GM21717 (cell line): ENCODE measurements at regions not wholly inside any gene's neighbourhood (a gene's known extent, or its start where the extent isn't known, plus 50 kb on each side); places are given as distances from the start of the nearest gene placed in this dataset.

Source experiments
- ATAC-seq: cut with Tn5 transposase; IDR thresholded peaks from one replicate; pipeline ENCODE4 v1.9.1; 2021; ENCODE audit warnings: mild to moderate bottlenecking, moderate library complexity; ENCODE audit not compliant: unreplicated experiment

DNA sequence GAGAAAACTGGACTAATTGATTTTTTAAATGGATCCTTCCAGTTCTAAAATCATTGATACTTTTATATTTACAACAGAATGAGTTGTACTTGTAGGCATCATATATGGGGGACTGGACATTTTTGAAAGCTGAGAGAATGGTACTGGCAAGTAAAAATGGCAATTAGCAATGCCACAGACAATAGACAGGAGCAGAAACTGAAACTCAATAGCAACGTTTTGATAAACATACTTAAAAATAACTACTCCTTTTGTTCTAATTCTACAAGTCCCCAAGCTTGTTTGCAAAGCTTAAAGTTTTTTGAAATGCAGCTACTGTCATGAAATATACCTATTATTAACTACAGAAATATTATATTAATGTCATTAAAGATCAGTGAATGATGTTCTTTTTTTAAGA lies 52.8 kb upstream of the FBXL7 start:
- no peak for ATAC-seq

DNA sequence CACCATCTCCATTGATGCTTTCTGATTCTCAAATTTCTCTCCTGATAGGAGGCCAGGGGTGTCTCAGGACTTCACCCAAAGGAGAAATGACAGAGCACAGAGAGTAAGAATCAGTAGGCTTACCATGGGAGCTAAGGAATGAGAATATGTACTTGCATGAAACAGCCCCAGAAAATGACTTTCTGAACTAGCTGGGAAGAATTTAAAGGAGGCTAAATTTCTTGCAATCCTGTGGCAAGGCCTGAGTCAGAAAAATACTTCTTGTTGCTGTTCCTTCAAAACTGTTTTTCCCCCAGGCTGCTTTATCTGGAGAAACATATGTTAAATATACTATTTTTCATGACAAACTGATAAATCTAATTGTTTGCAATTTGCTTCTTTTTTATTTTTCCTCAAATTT lies 53.4 kb upstream of the FBXL7 start:
- no peak for ATAC-seq

GRCh38 chr5:15442193-15442570 lies 57.8 kb upstream of the FBXL7 start:
- ATAC-seq = peak; percentile 47

GRCh38 chr5:15441433-15442192 lies 58.4 kb upstream of the FBXL7 start:
- peak; percentile 70 for ATAC-seq

DNA sequence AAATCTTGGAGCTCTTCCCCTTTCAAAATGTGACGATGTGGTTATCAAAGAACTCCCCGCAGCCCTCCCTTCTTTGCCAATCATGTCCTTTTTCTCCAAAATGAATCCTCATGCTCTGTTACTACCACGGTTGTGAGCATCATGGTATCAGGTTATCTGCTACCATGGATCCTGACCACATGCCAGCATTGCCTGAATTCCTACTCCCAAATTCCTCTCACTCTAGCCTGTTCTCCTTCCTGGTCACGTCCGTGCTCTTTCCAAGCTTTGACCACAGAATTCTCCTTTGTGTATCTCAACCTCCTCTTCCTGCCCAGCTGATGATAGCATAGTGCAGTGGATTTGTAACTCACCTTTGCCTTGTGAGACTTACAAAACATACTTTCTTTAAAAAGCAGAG lies 59.5 kb upstream of the FBXL7 start:
- ATAC-seq = no peak

GRCh38 chr5:15439801-15440200 lies 60.2 kb upstream of the FBXL7 start:
- no peak for ATAC-seq

DNA sequence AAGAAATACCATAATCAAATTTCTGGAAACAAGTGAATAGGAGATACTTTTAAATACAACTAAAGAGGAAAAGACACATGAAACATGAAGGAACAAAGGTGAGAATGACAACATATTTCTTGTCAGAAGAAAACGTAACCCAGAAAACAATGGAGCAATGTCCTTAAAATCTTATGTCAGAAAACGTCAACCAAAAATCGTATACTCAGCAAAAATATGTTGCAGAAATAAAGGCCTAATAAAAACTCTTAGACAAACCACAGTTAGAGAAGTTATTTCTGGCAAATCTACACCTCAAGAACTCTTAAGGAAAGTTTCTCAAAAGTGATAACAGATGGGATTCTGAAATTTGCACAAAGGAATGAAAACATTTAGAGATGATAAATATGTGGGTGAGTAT lies 66.3 kb upstream of the FBXL7 start:
- ATAC-seq = no peak

DNA sequence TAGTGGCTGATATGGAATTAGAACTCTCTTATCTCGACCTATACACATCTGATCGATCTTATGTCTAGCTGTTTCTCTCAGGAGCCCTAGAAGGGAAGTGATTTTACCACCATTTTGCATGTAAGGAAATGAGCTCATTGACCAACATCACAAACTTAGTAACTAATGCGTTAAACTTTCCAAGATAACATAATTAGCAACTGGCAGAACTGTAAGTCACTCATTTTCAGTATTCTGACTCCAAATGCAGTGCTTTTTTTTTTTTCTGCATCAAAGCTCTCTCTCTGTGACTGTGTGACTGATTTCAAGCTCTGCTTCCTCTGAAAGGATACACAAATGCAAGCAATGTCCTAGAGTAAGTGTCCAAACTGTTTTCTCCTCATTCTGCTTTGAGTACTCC lies 68.1 kb upstream of the FBXL7 start:
- no peak for ATAC-seq

DNA sequence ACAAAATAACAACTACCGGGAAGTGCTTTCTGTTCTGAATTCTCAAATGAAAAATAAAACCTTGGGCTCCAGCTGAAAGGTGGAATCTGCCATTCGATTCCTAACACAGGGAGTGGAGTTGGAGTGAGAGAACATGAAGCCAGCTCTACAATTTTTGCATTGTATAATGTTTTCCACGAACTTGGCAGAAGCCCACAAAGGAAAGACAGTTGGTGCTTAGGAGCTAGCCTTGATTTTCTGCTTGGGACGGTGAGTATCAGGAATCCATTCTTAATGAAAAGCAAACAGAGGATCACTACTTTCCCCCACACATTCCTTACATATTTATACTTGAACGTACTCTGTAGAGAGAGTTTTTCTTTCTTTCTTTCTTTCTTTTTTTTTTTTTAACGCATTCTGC lies 74.2 kb upstream of the FBXL7 start:
- no peak for ATAC-seq

DNA sequence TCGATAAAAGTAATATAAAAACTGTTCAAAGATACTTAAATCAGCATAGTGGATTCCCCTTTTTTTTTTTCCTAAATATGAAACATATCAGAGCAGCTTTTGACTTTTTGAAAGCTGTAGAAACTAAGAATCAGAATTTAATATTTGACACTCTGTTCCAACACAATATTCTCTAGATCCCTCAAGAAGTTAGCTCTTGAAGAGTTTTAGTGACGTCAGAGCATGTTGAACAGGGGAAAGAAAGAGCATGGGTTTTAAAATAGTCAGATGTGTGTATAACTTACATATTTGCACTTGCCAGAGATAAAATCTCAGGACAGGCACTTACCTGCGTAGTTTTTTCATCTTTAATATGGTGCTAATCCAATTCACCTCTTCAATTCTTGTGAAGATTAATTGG lies 75.2 kb upstream of the FBXL7 start:
- no peak for ATAC-seq

- ATAC-seq = no peak
Measured at GRCh38 chr5:15421921-15422412, 78.0 kb upstream of the FBXL7 start.

DNA sequence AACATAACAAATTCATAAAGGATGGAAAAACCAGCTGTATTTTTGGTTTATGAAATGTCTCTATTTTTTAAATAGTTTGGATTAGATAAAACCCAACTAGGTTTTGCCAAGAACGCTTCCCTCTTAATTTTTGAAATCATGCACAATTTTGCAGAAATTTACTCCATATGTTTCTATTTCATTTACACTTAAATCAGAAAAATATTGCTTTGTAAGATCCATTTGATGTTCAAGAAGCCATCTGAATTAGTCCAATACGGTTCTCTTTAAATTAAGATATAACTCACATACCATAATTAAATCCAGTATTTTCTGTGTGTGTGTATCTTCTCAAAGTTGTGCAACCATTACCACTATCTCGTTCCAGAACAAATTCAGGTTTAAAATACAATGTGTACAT lies 78.6 kb upstream of the FBXL7 start:
- ATAC-seq = no peak

- no peak for ATAC-seq
Measured at GRCh38 chr5:15420201-15420600, 79.8 kb upstream of the FBXL7 start.

GRCh38 chr5:15417156-15417555 lies 82.8 kb upstream of the FBXL7 start:
- no peak for ATAC-seq

DNA sequence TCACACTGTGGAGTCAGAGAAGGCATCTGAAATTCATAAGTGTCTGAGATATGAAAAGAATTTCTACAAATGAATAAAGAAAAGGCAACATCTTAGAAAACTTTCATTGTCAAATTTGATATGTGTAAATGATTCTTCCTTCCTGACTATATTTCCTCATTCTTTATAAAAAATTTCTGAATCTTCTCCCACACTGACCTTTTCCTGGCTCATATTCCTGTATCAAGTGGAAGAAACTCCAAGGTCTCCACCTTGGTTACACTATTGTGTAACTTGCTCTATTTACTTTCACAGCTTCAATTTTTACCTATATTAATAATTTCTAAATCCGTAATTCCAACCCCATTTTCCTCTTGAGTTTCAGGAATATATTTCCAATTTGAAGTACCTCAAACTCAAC lies 93.5 kb upstream of the FBXL7 start:
- ATAC-seq = no peak

GRCh38 chr5:15393146-15393545 lies 106.8 kb upstream of the FBXL7 start:
- ATAC-seq = no peak

GRCh38 chr5:15391704-15392397 lies 108.1 kb upstream of the FBXL7 start:
- ATAC-seq = no peak

DNA sequence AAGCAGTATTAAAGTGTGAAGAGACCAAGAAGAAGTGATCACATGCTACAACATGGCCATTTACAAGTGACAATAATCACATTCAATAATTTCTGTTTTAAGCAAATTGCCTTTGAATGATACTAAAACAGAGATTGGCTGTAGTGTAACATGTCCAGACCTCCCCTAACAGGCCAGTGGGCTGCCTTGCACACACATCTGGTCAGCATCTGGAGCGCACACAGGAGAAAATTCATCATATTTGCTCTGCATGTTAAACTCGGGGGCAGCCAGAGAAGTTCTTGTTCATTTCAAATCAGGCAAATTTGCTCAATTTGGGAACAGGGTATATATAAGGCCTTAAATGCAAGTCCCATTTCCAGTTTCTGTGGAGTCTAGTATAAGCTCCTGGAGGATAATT lies 111.1 kb upstream of the FBXL7 start:
- no peak for ATAC-seq

DNA sequence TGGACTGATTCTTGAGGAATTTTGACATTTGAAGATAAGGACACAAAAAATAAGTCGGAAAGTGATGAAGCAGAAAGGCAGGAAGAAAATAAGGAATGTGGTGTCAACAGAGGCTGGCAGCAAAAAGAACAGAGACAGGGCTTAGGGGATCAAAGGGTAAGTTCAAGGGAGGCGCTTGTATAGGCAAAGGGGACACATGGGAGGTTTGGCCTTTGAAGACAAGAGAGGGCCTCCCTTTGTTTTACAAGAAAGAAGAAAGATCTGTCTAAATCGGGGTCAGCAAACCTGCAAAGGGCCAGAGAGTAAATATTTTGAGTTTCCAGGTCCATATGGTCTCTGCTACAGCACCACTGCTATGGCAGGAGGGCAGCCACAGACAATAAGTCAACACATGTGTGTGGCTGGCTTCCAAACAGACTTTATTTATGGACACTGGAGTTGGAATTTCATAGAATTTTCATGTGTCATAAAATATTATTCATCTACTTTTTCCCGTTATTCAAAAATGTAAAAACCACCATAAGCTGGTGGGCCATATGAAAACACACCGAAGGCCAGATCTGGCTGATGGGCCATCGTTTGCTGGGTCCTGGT lies 112.0 kb upstream of the FBXL7 start:
- no peak for ATAC-seq

GRCh38 chr5:15386122-15386521 lies 113.9 kb upstream of the FBXL7 start:
- no peak for ATAC-seq

DNA sequence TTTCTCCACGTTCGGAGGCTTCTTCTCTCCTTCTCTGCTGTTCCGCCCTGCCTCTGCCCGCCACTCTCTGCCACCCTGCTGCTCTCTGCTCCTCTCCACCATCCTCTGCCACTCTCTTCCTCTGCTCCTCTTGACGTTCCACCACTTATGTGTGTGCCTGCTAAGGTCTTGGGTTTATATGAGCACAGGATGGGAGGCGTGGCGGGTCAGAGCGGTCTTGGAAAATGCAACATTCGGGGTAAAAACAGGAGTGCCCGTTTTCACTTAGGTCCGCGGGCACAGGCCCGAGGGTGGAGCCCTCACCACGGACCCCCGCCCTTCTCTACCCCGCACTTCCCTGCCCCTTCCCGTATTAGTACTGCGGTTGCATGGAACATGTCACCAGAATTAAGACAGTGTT lies 114.4 kb upstream of the FBXL7 start:
- no peak for ATAC-seq

DNA sequence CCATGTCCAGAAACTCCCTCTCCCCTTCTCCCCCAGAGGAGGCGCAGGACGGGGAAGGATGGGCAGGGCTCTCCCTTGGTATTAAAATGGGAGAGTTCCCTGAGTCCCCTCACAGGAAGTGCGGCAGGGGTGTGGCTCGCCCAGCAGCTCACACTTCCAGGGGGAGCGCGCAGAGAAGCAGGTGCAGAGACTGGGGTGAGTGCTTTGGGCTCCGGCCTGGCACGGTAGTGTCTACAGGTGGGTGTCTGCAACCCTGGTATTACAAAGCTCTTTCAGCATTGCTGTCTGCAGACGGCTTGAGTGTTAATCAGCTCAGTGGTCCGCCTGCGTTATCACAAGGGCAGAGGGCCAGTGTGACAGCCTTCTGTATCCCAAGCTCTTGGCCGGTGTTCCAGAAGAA lies 114.9 kb upstream of the FBXL7 start:
- no peak for ATAC-seq
